ENCODE measurements at regions not wholly inside any gene's neighbourhood (a gene's known extent, or its start where the extent isn't known, plus 50 kb on each side); places are given as distances from the start of the nearest gene placed in this dataset.

DNA sequence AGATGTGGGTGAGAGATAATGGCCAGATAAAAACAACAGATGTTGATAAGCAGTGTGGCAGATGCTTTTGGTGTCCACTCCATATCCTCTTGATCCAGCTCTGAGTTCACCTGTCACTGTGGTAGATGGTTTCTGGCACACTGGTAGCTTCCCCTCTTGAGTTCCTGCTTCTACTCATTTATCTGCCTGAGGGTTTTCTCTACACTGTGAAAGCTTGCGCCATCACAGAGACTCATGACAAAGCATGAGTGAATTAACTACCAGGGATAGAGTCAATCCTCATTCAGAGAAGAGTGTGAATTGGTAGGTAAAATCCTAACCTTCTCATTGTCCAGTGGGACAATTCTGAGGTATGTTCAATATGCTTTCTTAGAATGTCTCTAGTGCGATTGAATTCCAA lies 50.0 kb upstream of the ARHGEF26 start:
- no peak for DNase-seq (ENCODE audit: low read depth)

Data from HS-27A (cell line).